ENCODE measurements at regions not wholly inside any gene's neighbourhood (a gene's known extent, or its start where the extent isn't known, plus 50 kb on each side); places are given as distances from the start of the nearest gene placed in this dataset.

GRCh38 chr1:29707796-29708195 lies 471.5 kb downstream of the PTPRU start:
- TF ChIP-seq TAF1 (IDR thresholded peaks at IDR 0.05; ENCODE audit: borderline replicate concordance, insufficient read depth, low read length) (no peak), REST (IDR thresholded peaks at IDR 0.05; ENCODE audit: insufficient read depth in 1 of 2, low read depth in 2 of 2, low read length in 2 of 2) (no peak), POLR2AphosphoS5 (IDR thresholded peaks at IDR 0.05; ENCODE audit: low read depth, low read length) (no peak), FOXP2 (optimal IDR thresholded peaks at IDR 0.05; ENCODE audit: borderline replicate concordance, extremely low read depth, extremely low read length, insufficient read depth) (no peak), SIN3A (IDR thresholded peaks at IDR 0.05; ENCODE audit: borderline replicate concordance, insufficient read depth, low read length) (no peak)

GRCh38 chr1:29706936-29707335 lies 470.6 kb downstream of the PTPRU start:
- TF ChIP-seq POLR2AphosphoS5 (IDR thresholded peaks at IDR 0.05; ENCODE audit: low read depth, low read length) = no peak
- TF ChIP-seq REST (IDR thresholded peaks at IDR 0.05; ENCODE audit: insufficient read depth in 1 of 2, low read depth in 2 of 2, low read length in 2 of 2) = no peak
- no peak for TF ChIP-seq SIN3A (IDR thresholded peaks at IDR 0.05; ENCODE audit: borderline replicate concordance, insufficient read depth, low read length)
- no peak for TF ChIP-seq FOXP2 (optimal IDR thresholded peaks at IDR 0.05; ENCODE audit: borderline replicate concordance, extremely low read depth, extremely low read length, insufficient read depth)

GRCh38 chr1:29704430-29704829 lies 468.1 kb downstream of the PTPRU start:
- TF ChIP-seq FOXP2 (optimal IDR thresholded peaks at IDR 0.05; ENCODE audit: borderline replicate concordance, extremely low read depth, extremely low read length, insufficient read depth) (no peak), SIN3A (IDR thresholded peaks at IDR 0.05; ENCODE audit: borderline replicate concordance, insufficient read depth, low read length) (no peak), POLR2AphosphoS5 (IDR thresholded peaks at IDR 0.05; ENCODE audit: low read depth, low read length) (no peak), TAF1 (IDR thresholded peaks at IDR 0.05; ENCODE audit: borderline replicate concordance, insufficient read depth, low read length) (no peak), REST (IDR thresholded peaks at IDR 0.05; ENCODE audit: insufficient read depth in 1 of 2, low read depth in 2 of 2, low read length in 2 of 2) (no peak)

GRCh38 chr1:29703596-29704370 lies 467.5 kb downstream of the PTPRU start:
- TF ChIP-seq REST (IDR thresholded peaks at IDR 0.05; ENCODE audit: insufficient read depth in 1 of 2, low read depth in 2 of 2, low read length in 2 of 2) (no peak), TAF1 (IDR thresholded peaks at IDR 0.05; ENCODE audit: borderline replicate concordance, insufficient read depth, low read length) (no peak), FOXP2 (optimal IDR thresholded peaks at IDR 0.05; ENCODE audit: borderline replicate concordance, extremely low read depth, extremely low read length, insufficient read depth) (no peak), POLR2AphosphoS5 (IDR thresholded peaks at IDR 0.05; ENCODE audit: low read depth, low read length) (no peak), SIN3A (IDR thresholded peaks at IDR 0.05; ENCODE audit: borderline replicate concordance, insufficient read depth, low read length) (no peak)

All from PFSK-1 (cell line).